Activated CD4-positive, CD25-positive, alpha-beta regulatory T cell treated with anti-CD3 and anti-CD28 coated beads, Interleukin-2, amount 50 U/mL, for 72 hours (primary cell): ENCODE measurements at regions not wholly inside any gene's neighbourhood (a gene's known extent, or its start where the extent isn't known, plus 50 kb on each side); places are given as distances from the start of the nearest gene placed in this dataset.

Source experiments
- DNase-seq: peaks from one replicate; pipeline ENCODE4 v3.0.0; 2021

- no peak for DNase-seq
These were observed 95.4 kb downstream of the LSM3 start for GRCh38 chr3:14273901-14274611.

- DNase-seq = no peak
These were observed 96.0 kb downstream of the LSM3 start for GRCh38 chr3:14274612-14274936.

GRCh38 chr3:14274999-14275961 lies 96.7 kb downstream of the LSM3 start:
- no peak for DNase-seq

GRCh38 chr3:14275962-14276909 lies 97.6 kb downstream of the LSM3 start:
- no peak for DNase-seq

- no peak for DNase-seq
These were observed 98.9 kb downstream of the LSM3 start for GRCh38 chr3:14277557-14277956.

- DNase-seq = no peak
These were observed 99.7 kb downstream of the LSM3 start for GRCh38 chr3:14278265-14278798.

GRCh38 chr3:14278799-14279625 lies 100.4 kb downstream of the LSM3 start:
- no peak for DNase-seq

- DNase-seq = no peak
These were observed 101.0 kb downstream of the LSM3 start for GRCh38 chr3:14279626-14280061.

GRCh38 chr3:14280326-14280725 lies 101.7 kb downstream of the LSM3 start:
- no peak for DNase-seq

- no peak for DNase-seq
These were observed 102.4 kb downstream of the LSM3 start for GRCh38 chr3:14281053-14281452.

- DNase-seq = no peak
These were observed 103.5 kb downstream of the LSM3 start for GRCh38 chr3:14282001-14282705.

GRCh38 chr3:14282706-14283075 lies 104.1 kb downstream of the LSM3 start:
- no peak for DNase-seq

- no peak for DNase-seq
These were observed 104.6 kb downstream of the LSM3 start for GRCh38 chr3:14283092-14283812.

GRCh38 chr3:14283813-14284438 lies 105.3 kb downstream of the LSM3 start:
- DNase-seq = no peak

- no peak for DNase-seq
These were observed 106.3 kb downstream of the LSM3 start for GRCh38 chr3:14284694-14285547.

GRCh38 chr3:14285548-14285925 lies 106.9 kb downstream of the LSM3 start:
- no peak for DNase-seq

- DNase-seq = no peak
These were observed 108.4 kb downstream of the LSM3 start for GRCh38 chr3:14286887-14287500.

- DNase-seq = no peak
These were observed 109.7 kb downstream of the LSM3 start for GRCh38 chr3:14288177-14288788.
